WTC11 (cell line): ENCODE measurements at regions not wholly inside any gene's neighbourhood (a gene's known extent, or its start where the extent isn't known, plus 50 kb on each side); places are given as distances from the start of the nearest gene placed in this dataset.
"Not testable (repeated sequence)": the region's sequence is repeated elsewhere in the genome, so short reads cannot be mapped to it uniquely, and the experiment has no call there.

Experiments
- ATAC-seq: fragments of 200-7000 bp; cut with Tn5 transposase; 2 replicates; pipeline ENCODE4 v1.10.0; 2021; ENCODE audit warnings: mild to moderate bottlenecking, moderate library complexity
- CTCF ChIA-PET: fragments of 300-600 bp; sonication (Branson Sonifier 250); formaldehyde crosslinking; loops from one replicate; lab custom pipeline; 2021; ENCODE audit warnings: antibody characterized with exemption; lab: Charles Lee
- POLR2A ChIA-PET: fragments of 350-600 bp; sonication (Branson Sonifier 250); formaldehyde crosslinking; loops from one replicate; lab custom pipeline; 2021; ENCODE audit warnings: antibody characterized with exemption; lab: Charles Lee
- DNase-seq: peaks from one replicate; pipeline ENCODE4 v3.0.0; 2021; ENCODE audit warnings: low spot score
- H3K27ac Mint-ChIP-seq: 2 replicates; pipeline ENCODE4 v1.8.0; 2021; ENCODE audit warnings: mixed read lengths
- H3K27me3 Mint-ChIP-seq: 2 replicates; pipeline ENCODE4 v1.8.0; 2021; ENCODE audit warnings: low read depth, mild to moderate bottlenecking, moderate library complexity, mixed read lengths
- H3K36me3 Mint-ChIP-seq: 2 replicates; pipeline ENCODE4 v1.8.0; 2021; ENCODE audit warnings: mixed read lengths
- H3K4me1 Mint-ChIP-seq: 2 replicates; pipeline ENCODE4 v1.8.0; 2022; ENCODE audit warnings: mixed read lengths
- H3K4me3 Mint-ChIP-seq: 2 replicates; pipeline ENCODE4 v1.8.0; 2021; ENCODE audit warnings: mild to moderate bottlenecking, moderate library complexity, mixed read lengths
- H3K9me3 Mint-ChIP-seq: 2 replicates; pipeline ENCODE4 v1.8.0; 2021; ENCODE audit warnings: mixed read lengths
- NFYB ChIP-seq: sonication (generic); formaldehyde crosslinking; conservative IDR thresholded peaks from 2 replicates; pipeline ENCODE4 v1.8.0; 2022; ENCODE audit warnings: low read depth, missing genetic modification reagents
- NR3C1 ChIP-seq: sonication (generic); formaldehyde crosslinking; conservative IDR thresholded peaks from 2 replicates; pipeline ENCODE4 v1.8.1; 2023; ENCODE audit warnings: low read depth, mild to moderate bottlenecking, missing genetic modification reagents
- PRRX2 ChIP-seq: fragments of 250-450 bp; sonication (Bioruptor Pico); IDR thresholded peaks from 2 replicates; pipeline ENCODE4 v1.8.0; 2021; ENCODE audit warnings: mild to moderate bottlenecking
- RORB ChIP-seq: fragments of 250-450 bp; sonication (Bioruptor Pico); IDR thresholded peaks from 2 replicates; pipeline ENCODE4 v1.9.0; 2021; ENCODE audit warnings: mild to moderate bottlenecking
- SP1 ChIP-seq: sonication (generic); formaldehyde crosslinking; conservative IDR thresholded peaks from 2 replicates; pipeline ENCODE4 v1.8.1; 2022; ENCODE audit warnings: missing genetic modification reagents
- ZNF263 ChIP-seq: sonication (generic); formaldehyde crosslinking; IDR thresholded peaks from 2 replicates; pipeline ENCODE4 v1.8.1; 2022; ENCODE audit warnings: low read depth, mild to moderate bottlenecking, moderate library complexity, missing genetic modification reagents
- TF ChIP-seq, protein P1 (sequence below): sonication (generic); formaldehyde crosslinking; IDR thresholded peaks from 2 replicates; pipeline ENCODE4 v1.8.1; 2022; ENCODE audit warnings: low read depth, mild to moderate bottlenecking, moderate library complexity, missing genetic modification reagents, borderline replicate concordance
- TF ChIP-seq, protein P2 (sequence below): sonication (generic); formaldehyde crosslinking; IDR thresholded peaks from 2 replicates; pipeline ENCODE4 v1.8.0; 2023; ENCODE audit warnings: missing genetic modification reagents, mild to moderate bottlenecking, borderline replicate concordance
- TF ChIP-seq, protein P3 (sequence below): sonication (generic); formaldehyde crosslinking; conservative IDR thresholded peaks from 2 replicates; pipeline ENCODE4 v1.8.1; 2022; ENCODE audit warnings: mild to moderate bottlenecking, missing genetic modification reagents
- TF ChIP-seq, protein P4 (sequence below): sonication (generic); formaldehyde crosslinking; IDR thresholded peaks from 2 replicates; pipeline ENCODE4 v1.8.0; 2023; ENCODE audit warnings: mild to moderate bottlenecking, missing genetic modification reagents
- TF ChIP-seq, protein P5 (sequence below): fragments of 250-450 bp; sonication (Bioruptor Pico); IDR thresholded peaks from 2 replicates; pipeline ENCODE4 v1.9.0; 2021; ENCODE audit warnings: moderate library complexity, mild to moderate bottlenecking, inconsistent platforms, borderline replicate concordance
- TF ChIP-seq, protein P6 (sequence below): sonication (generic); formaldehyde crosslinking; IDR thresholded peaks from 2 replicates; pipeline ENCODE4 v1.8.1; 2023; ENCODE audit warnings: mild to moderate bottlenecking, missing genetic modification reagents

DNA sequence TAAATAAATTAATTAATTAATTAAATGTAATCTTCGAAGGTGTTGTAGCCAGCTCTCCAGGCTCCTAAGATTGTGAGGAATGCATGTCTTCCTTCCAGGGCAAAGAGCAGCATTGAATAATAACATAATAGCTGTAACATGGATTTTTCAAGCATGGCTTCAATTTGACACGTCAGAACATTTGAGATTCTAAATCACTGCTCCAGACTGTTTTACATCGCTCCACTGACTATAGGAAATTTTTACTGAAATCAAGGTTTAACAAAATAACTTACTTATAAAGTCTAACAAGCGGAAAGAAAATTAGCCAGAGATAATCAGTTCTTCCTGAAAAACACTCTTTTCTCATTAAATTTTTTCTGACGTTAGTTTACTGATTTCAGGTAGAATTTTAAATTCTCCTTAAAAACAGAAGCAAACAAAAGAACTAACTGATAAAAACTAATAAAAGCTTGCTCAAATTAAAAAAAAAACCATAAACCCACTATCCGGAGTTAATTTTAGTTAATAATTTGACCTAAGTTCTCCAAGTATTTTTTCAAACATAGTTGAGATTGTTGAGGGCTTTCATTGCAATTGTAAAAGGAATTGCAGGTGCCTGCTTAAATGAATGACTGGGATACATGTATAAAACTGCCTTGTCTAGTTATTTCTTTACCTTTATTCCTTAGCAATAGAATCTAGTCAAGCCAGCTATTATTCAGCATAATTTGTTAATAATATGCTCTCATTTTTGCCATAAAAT lies 51.2 kb upstream of the SGCE start:
- ATAC-seq, result no peak
- H3K4me3 Mint-ChIP-seq, result no peak overlapping the region
- TF ChIP-seq, protein P1, sequence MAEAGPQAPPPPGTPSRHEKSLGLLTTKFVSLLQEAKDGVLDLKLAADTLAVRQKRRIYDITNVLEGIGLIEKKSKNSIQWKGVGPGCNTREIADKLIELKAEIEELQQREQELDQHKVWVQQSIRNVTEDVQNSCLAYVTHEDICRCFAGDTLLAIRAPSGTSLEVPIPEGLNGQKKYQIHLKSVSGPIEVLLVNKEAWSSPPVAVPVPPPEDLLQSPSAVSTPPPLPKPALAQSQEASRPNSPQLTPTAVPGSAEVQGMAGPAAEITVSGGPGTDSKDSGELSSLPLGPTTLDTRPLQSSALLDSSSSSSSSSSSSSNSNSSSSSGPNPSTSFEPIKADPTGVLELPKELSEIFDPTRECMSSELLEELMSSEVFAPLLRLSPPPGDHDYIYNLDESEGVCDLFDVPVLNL (CRISPR knock-in tag), result no peak
- CTCF ChIA-PET, result interaction anchor here (1.2 kb wide), 1 partner anchor 52 kb away, joined by 4 read pairs; the partner anchor contains the start of gene SGCE
- peaks cover 6% of the 10 kb centered on the region for H3K4me1 Mint-ChIP-seq
- no peaks in the 10 kb centered on the region for H3K27me3 Mint-ChIP-seq
- H3K27ac Mint-ChIP-seq, result no peak overlapping the region
- peaks cover 8% of the 10 kb centered on the region for H3K36me3 Mint-ChIP-seq
- POLR2A ChIA-PET, result no interaction called here
- DNase-seq, result no peak
- peaks cover 14% of the 10 kb centered on the region for H3K9me3 Mint-ChIP-seq

DNA sequence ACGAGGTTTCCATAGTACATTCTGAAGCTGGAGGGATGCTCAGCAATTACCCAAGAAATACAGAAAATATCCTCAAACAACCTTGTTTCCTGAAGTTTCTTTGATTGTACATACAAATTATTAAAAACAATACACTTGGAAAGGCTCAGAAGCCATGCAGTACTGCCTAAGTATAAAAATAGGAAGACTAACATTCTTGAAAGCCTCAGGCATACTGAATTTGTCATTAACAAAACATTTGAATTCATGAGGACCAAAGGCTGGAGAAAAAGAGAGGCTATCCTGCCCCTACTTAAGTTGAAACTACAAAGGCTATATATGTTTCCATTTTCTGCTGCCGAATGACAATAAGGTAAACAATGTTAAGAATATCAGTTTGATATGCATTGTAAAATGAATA lies 54.3 kb upstream of the SGCE start:
- peaks cover 8% of the 10 kb centered on the region for H3K9me3 Mint-ChIP-seq
- ATAC-seq, result no peak
- TF ChIP-seq, protein P2, sequence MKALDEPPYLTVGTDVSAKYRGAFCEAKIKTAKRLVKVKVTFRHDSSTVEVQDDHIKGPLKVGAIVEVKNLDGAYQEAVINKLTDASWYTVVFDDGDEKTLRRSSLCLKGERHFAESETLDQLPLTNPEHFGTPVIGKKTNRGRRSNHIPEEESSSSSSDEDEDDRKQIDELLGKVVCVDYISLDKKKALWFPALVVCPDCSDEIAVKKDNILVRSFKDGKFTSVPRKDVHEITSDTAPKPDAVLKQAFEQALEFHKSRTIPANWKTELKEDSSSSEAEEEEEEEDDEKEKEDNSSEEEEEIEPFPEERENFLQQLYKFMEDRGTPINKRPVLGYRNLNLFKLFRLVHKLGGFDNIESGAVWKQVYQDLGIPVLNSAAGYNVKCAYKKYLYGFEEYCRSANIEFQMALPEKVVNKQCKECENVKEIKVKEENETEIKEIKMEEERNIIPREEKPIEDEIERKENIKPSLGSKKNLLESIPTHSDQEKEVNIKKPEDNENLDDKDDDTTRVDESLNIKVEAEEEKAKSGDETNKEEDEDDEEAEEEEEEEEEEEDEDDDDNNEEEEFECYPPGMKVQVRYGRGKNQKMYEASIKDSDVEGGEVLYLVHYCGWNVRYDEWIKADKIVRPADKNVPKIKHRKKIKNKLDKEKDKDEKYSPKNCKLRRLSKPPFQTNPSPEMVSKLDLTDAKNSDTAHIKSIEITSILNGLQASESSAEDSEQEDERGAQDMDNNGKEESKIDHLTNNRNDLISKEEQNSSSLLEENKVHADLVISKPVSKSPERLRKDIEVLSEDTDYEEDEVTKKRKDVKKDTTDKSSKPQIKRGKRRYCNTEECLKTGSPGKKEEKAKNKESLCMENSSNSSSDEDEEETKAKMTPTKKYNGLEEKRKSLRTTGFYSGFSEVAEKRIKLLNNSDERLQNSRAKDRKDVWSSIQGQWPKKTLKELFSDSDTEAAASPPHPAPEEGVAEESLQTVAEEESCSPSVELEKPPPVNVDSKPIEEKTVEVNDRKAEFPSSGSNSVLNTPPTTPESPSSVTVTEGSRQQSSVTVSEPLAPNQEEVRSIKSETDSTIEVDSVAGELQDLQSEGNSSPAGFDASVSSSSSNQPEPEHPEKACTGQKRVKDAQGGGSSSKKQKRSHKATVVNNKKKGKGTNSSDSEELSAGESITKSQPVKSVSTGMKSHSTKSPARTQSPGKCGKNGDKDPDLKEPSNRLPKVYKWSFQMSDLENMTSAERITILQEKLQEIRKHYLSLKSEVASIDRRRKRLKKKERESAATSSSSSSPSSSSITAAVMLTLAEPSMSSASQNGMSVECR (CRISPR knock-in tag), result no peak
- TF ChIP-seq NR3C1 (CRISPR knock-in tag) (no peak), SP1 (CRISPR knock-in tag) (no peak), RORB (CRISPR knock-in tag) (no peak), ZNF263 (no peak), NFYB (no peak), PRRX2 (CRISPR knock-in tag) (no peak)
- TF ChIP-seq, protein P3, sequence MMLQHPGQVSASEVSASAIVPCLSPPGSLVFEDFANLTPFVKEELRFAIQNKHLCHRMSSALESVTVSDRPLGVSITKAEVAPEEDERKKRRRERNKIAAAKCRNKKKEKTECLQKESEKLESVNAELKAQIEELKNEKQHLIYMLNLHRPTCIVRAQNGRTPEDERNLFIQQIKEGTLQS (CRISPR knock-in tag), result no peak
- TF ChIP-seq, protein P4, sequence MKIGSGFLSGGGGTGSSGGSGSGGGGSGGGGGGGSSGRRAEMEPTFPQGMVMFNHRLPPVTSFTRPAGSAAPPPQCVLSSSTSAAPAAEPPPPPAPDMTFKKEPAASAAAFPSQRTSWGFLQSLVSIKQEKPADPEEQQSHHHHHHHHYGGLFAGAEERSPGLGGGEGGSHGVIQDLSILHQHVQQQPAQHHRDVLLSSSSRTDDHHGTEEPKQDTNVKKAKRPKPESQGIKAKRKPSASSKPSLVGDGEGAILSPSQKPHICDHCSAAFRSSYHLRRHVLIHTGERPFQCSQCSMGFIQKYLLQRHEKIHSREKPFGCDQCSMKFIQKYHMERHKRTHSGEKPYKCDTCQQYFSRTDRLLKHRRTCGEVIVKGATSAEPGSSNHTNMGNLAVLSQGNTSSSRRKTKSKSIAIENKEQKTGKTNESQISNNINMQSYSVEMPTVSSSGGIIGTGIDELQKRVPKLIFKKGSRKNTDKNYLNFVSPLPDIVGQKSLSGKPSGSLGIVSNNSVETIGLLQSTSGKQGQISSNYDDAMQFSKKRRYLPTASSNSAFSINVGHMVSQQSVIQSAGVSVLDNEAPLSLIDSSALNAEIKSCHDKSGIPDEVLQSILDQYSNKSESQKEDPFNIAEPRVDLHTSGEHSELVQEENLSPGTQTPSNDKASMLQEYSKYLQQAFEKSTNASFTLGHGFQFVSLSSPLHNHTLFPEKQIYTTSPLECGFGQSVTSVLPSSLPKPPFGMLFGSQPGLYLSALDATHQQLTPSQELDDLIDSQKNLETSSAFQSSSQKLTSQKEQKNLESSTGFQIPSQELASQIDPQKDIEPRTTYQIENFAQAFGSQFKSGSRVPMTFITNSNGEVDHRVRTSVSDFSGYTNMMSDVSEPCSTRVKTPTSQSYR (CRISPR knock-in tag), result no peak
- TF ChIP-seq, protein P5, sequence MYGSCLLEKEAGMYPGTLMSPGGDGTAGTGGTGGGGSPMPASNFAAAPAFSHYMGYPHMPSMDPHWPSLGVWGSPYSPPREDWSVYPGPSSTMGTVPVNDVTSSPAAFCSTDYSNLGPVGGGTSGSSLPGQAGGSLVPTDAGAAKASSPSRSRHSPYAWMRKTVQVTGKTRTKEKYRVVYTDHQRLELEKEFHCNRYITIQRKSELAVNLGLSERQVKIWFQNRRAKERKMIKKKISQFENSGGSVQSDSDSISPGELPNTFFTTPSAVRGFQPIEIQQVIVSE (CRISPR knock-in tag), result no peak
- TF ChIP-seq, protein P6, sequence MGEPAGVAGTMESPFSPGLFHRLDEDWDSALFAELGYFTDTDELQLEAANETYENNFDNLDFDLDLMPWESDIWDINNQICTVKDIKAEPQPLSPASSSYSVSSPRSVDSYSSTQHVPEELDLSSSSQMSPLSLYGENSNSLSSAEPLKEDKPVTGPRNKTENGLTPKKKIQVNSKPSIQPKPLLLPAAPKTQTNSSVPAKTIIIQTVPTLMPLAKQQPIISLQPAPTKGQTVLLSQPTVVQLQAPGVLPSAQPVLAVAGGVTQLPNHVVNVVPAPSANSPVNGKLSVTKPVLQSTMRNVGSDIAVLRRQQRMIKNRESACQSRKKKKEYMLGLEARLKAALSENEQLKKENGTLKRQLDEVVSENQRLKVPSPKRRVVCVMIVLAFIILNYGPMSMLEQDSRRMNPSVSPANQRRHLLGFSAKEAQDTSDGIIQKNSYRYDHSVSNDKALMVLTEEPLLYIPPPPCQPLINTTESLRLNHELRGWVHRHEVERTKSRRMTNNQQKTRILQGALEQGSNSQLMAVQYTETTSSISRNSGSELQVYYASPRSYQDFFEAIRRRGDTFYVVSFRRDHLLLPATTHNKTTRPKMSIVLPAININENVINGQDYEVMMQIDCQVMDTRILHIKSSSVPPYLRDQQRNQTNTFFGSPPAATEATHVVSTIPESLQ (CRISPR knock-in tag), result no peak
- H3K36me3 Mint-ChIP-seq, result peaks cover 3% of the 10 kb centered on the region; the same call in 1 of the 2 replicates
- ChIA-PET POLR2A (no interaction called here), CTCF (no interaction called here)
- no peak overlapping the region for H3K27ac Mint-ChIP-seq
- H3K4me1 Mint-ChIP-seq, result no peaks in the 10 kb centered on the region
- no peak for DNase-seq
- no peaks in the 10 kb centered on the region; the same call in 1 of the 2 replicates for H3K27me3 Mint-ChIP-seq
- no peak overlapping the region for H3K4me3 Mint-ChIP-seq

DNA sequence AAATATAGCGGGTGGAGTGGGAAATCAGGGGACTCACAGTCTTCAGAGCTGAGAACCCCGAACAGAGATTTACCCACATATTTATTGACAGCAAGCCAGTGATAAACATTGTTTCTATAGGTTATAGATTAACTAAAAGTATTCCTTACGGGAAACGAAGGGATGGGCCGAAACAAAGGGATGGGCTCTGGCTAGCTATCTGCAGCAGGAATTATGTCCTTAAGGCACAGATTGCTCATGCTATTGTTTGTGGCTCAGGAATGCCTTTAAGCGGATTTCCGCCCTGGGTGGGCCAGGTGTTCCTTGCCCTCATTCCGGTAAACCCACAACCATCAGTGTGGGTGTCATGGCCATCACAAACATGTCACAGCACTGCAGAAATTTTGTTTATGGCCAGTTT lies 66.4 kb upstream of the SGCE start:
- ATAC-seq, H3K4me3 Mint-ChIP-seq, CTCF ChIA-PET, H3K27ac Mint-ChIP-seq, H3K4me1 Mint-ChIP-seq, H3K27me3 Mint-ChIP-seq, DNase-seq, POLR2A ChIA-PET: not testable (repeated sequence)
- peaks cover 22% of the 10 kb centered on the region for H3K36me3 Mint-ChIP-seq
- H3K9me3 Mint-ChIP-seq, result peaks cover 44% of the 10 kb centered on the region

DNA sequence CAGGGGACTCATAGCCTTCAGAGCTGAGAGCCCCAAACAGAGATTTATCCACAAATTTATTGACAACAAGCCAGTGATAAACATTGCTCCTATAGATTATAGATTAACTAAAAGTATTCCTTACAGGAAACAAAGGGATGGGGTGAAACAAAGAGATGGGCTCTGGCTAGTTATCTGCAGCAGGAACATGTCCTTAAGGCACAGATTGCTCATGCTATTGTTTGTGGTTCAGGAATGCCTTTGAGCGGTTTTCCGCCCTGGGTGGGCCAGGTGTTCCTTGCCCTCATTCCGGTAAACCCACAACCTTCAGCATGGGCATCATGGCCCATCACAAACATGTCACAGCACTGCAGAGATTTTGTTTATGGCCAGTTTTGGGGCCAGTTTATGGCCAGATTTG lies 73.0 kb upstream of the SGCE start:
- H3K27me3 Mint-ChIP-seq, H3K27ac Mint-ChIP-seq, CTCF ChIA-PET, DNase-seq, H3K4me3 Mint-ChIP-seq, POLR2A ChIA-PET, H3K4me1 Mint-ChIP-seq, ATAC-seq: not testable (repeated sequence)
- H3K9me3 Mint-ChIP-seq, result peaks cover 48% of the 10 kb centered on the region
- peaks cover 29% of the 10 kb centered on the region for H3K36me3 Mint-ChIP-seq
